Astrocyte (in vitro differentiated cells and primary cell): ENCODE measurements at regions not wholly inside any gene's neighbourhood (a gene's known extent, or its start where the extent isn't known, plus 50 kb on each side); places are given as distances from the start of the nearest gene placed in this dataset.

ENCODE experiments used
- CTCF ChIP-seq: IDR thresholded peaks from 2 replicates; pipeline ENCODE4 v1.5.1; 2011; ENCODE audit warnings: low read depth, mild to moderate bottlenecking, inconsistent platforms, low read length, moderate library complexity; ENCODE audit not compliant: insufficient read depth
- EZH2 ChIP-seq: IDR thresholded peaks from 2 replicates; pipeline ENCODE4 v1.6.1; 2012; ENCODE audit warnings: mild to moderate bottlenecking, low read length, inconsistent platforms; ENCODE audit not compliant: insufficient read depth

- TF ChIP-seq CTCF, result no peak
- no peak for TF ChIP-seq EZH2
Observed at GRCh38 chr6:120083186-120083585, 733.6 kb upstream of the MAN1A1 start.
